ENCODE measurements at regions not wholly inside any gene's neighbourhood (a gene's known extent, or its start where the extent isn't known, plus 50 kb on each side); places are given as distances from the start of the nearest gene placed in this dataset.

DNA sequence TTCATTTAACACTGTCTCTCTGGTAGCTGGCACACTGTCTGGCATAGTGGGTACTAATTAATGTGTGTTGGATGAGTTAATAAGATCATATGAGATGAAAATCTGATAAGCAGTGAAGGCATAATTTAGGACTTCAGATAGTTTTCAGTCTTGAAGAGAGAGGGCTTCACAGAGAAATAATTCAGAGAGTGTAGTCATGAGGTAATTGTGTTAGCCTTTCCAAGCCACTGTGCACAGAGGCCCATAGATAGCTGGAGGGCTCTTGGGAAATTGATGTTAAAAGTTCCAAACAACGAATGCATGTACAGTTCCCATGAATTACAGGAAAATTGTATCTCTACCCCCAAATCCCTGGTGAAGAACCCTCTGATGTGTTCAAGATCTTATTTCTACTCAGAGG, 133.8 kb upstream of the HMGA2 start:
- ChIA-PET POLR2A (no interaction called here), CTCF (no interaction called here)
- DNase-seq (ENCODE audit: low read depth, low spot score) = no peak
- no peaks in the 10 kb centered on the region for H3K27me3 ChIP-seq (ENCODE audit: control insufficient read depth, insufficient read depth, low read length)
- no peak overlapping the region for H3K27ac ChIP-seq (ENCODE audit: low read depth, low read length)
- H3K4me3 ChIP-seq (ENCODE audit: low read depth, low read length) = no peak overlapping the region
- H3K9me3 ChIP-seq (ENCODE audit: control insufficient read depth, insufficient read depth, low read length) = no peaks in the 10 kb centered on the region
- TF ChIP-seq, protein P1, sequence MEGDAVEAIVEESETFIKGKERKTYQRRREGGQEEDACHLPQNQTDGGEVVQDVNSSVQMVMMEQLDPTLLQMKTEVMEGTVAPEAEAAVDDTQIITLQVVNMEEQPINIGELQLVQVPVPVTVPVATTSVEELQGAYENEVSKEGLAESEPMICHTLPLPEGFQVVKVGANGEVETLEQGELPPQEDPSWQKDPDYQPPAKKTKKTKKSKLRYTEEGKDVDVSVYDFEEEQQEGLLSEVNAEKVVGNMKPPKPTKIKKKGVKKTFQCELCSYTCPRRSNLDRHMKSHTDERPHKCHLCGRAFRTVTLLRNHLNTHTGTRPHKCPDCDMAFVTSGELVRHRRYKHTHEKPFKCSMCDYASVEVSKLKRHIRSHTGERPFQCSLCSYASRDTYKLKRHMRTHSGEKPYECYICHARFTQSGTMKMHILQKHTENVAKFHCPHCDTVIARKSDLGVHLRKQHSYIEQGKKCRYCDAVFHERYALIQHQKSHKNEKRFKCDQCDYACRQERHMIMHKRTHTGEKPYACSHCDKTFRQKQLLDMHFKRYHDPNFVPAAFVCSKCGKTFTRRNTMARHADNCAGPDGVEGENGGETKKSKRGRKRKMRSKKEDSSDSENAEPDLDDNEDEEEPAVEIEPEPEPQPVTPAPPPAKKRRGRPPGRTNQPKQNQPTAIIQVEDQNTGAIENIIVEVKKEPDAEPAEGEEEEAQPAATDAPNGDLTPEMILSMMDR (IDR thresholded peaks at IDR 0.05; ENCODE audit: low read depth, low read length) = no peak

DNA sequence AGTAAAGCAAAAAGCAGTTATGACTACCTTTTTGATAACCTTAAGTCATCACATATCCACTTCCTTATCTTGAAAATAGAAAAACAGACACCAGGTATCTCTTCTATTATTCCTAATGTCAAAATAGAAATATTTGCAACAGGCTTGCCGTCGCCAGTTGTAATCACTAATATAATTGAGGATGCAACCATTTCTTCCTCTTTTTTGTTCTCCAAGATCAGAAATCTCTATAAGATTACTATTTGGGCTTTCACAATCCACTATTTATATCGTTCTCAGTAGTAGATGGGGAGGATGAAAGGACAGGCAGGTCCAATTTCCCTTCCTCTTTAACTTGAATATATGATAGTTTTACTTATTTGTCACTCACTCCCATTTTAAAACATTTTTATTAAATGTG, 130.2 kb upstream of the HMGA2 start:
- Histone ChIP-seq H3K27ac (ENCODE audit: low read depth, low read length) (no peak overlapping the region), H3K4me3 (ENCODE audit: low read depth, low read length) (no peak overlapping the region), H3K27me3 (ENCODE audit: control insufficient read depth, insufficient read depth, low read length) (no peaks in the 10 kb centered on the region), H3K9me3 (ENCODE audit: control insufficient read depth, insufficient read depth, low read length) (no peaks in the 10 kb centered on the region)
- no peak for DNase-seq (ENCODE audit: low read depth, low spot score)
- POLR2A ChIA-PET = no interaction called here
- TF ChIP-seq, protein P1 (IDR thresholded peaks at IDR 0.05; ENCODE audit: low read depth, low read length) = no peak
- CTCF ChIA-PET = no interaction called here

DNA sequence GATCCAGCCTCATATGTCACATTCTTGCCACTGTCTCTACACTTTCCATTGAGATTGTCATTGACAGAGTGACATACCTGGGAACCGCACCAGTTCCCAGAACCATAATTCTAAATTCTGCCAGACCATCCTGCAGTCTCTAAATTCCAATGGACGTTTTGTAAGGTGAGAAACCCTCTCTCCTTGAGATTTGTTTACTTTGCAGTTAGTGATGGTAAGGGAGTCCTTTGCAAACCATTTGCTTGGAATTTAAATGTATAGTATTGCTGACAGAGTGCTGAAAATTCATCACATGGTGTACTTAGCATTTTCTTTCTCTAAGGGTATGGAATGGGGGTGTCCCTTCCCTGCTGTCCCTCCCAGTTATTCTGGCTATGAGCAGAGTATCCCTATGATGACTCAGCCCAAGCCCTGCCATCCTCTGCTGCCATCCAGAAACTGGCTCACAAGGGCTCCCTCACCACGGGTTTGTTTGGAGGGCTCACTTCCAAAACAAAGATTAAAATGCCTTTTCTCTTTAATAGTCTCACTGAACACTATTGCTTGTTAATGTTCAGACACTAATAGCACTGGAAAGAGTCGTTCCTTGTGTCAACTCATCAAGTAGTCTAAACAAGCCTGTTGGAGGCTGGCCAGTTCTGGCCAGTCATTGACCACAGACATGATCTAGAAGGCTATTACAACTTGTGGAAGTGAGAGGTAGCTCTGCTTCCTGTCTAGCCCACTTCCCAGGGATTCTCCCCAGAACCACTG, 129.0 kb upstream of the HMGA2 start:
- ChIA-PET CTCF (interaction anchor here (0.6 to 1.2 kb wide), 3 partner anchors 93 to 228 kb away, joined by 4 to 7 read pairs (median 4); no protein-coding TSS in a partner anchor), POLR2A (interaction anchor here (0.8 to 1.3 kb wide), 3 partner anchors 20 to 466 kb away, joined by 3 to 5 read pairs (median 3); no protein-coding TSS in a partner anchor)
- peak; percentile 93 for DNase-seq (ENCODE audit: low read depth, low spot score)
- no peak overlapping the region for H3K27ac ChIP-seq (ENCODE audit: low read depth, low read length)
- H3K4me3 ChIP-seq (ENCODE audit: low read depth, low read length) = no peak overlapping the region
- no peaks in the 10 kb centered on the region for H3K27me3 ChIP-seq (ENCODE audit: control insufficient read depth, insufficient read depth, low read length)
- no peaks in the 10 kb centered on the region for H3K9me3 ChIP-seq (ENCODE audit: control insufficient read depth, insufficient read depth, low read length)
- TF ChIP-seq, protein P1 (IDR thresholded peaks at IDR 0.05; ENCODE audit: low read depth, low read length) = no peak

DNA sequence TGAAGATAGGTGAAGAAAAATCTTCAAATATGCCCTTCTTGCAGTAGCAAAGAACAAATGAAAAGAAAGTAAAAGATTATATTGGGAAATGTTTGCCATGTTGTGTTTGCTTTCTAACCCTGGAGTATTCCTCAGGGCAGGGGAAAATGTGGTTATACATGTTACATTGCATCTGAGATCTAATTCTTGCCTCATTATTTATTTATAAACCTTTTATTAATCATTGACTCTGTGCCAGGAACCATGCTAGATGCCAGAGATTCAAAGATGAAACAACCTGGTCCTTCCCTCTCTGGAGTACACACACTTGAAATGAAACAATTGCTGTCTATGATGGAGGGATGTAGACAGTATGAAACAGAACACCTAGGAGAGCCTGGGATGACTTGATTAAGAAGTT, 128.1 kb upstream of the HMGA2 start:
- Histone ChIP-seq H3K9me3 (ENCODE audit: control insufficient read depth, insufficient read depth, low read length) (no peaks in the 10 kb centered on the region), H3K4me3 (ENCODE audit: low read depth, low read length) (no peak overlapping the region), H3K27me3 (ENCODE audit: control insufficient read depth, insufficient read depth, low read length) (no peaks in the 10 kb centered on the region), H3K27ac (ENCODE audit: low read depth, low read length) (no peak overlapping the region)
- no peak for DNase-seq (ENCODE audit: low read depth, low spot score)
- TF ChIP-seq, protein P1 (IDR thresholded peaks at IDR 0.05; ENCODE audit: low read depth, low read length) = no peak
- POLR2A ChIA-PET = interaction anchor here (0.8 to 1.3 kb wide), 3 partner anchors 21 to 467 kb away, joined by 3 to 5 read pairs (median 3); no protein-coding TSS in a partner anchor
- CTCF ChIA-PET = interaction anchor here (0.6 to 1.2 kb wide), 3 partner anchors 94 to 227 kb away, joined by 4 to 7 read pairs (median 4); no protein-coding TSS in a partner anchor

DNA sequence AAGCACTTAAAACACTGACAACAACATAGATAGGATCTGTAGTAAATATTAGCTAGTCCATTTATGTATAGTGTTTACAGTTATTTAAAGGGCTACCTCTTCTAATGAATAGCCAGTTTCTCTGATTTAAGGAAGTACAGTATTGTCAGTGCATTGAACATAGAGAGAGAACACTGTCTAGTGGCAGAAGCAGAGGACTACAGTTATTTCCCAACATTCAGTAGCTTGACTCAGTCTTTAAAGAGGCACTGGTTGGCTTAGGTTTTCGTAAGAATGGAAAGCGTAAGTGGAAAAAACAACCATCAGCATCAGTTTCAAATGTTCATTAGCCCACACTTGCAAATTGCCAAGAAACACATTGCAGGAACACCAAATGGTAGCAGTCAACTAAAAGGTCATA, 125.0 kb upstream of the HMGA2 start:
- CTCF ChIA-PET = interaction anchor here (1.0 to 2.4 kb wide), 5 partner anchors 10 to 409 kb away, joined by 3 to 7 read pairs (median 3); no protein-coding TSS in a partner anchor
- H3K27me3 ChIP-seq (ENCODE audit: control insufficient read depth, insufficient read depth, low read length) = no peaks in the 10 kb centered on the region
- H3K27ac ChIP-seq (ENCODE audit: low read depth, low read length) = no peak overlapping the region
- H3K9me3 ChIP-seq (ENCODE audit: control insufficient read depth, insufficient read depth, low read length) = no peaks in the 10 kb centered on the region
- no peak for DNase-seq (ENCODE audit: low read depth, low spot score)
- no peak overlapping the region for H3K4me3 ChIP-seq (ENCODE audit: low read depth, low read length)
- TF ChIP-seq, protein P1 (IDR thresholded peaks at IDR 0.05; ENCODE audit: low read depth, low read length) = peak; percentile 45
- POLR2A ChIA-PET = no interaction called here
